Esophagus squamous epithelium (tissue), 5 donors: ENCODE measurements at regions not wholly inside any gene's neighbourhood (a gene's known extent, or its start where the extent isn't known, plus 50 kb on each side); places are given as distances from the start of the nearest gene placed in this dataset.

Experiments
- DNase-seq: peaks from one replicate; lab custom pipeline; 2025; lab: John Stamatoyannopoulos, UW
- H3K27ac ChIP-seq, 4 donors: fragments of 200-600 bp; sonication (generic); one replicate each; pipeline ENCODE4 v1.5.1; 2016 to 2019; ENCODE audit warnings: mild to moderate bottlenecking in 1 of 4
- H3K27me3 ChIP-seq, 4 donors: fragments of 200-600 bp; sonication (generic); 1 replicate in 3 of 4; 2 replicates in 1 of 4; pipeline versions ENCODE4 v1.5.1 to v1.6.0; 2017 to 2021; ENCODE audit warnings: antibody characterized with exemption in 1 of 4
- H3K36me3 ChIP-seq, 3 donors: fragments of 200-600 bp; sonication (generic); one replicate each; pipeline ENCODE4 v1.5.1; 2016 to 2019
- H3K4me1 ChIP-seq, 3 donors: fragments of 200-600 bp; sonication (generic); one replicate each; pipeline ENCODE4 v1.5.1; 2017 to 2019
- H3K4me3 ChIP-seq, 4 donors: fragments of 200-600 bp; sonication (generic); 1 replicate in 3 of 4; 2 replicates in 1 of 4; pipeline ENCODE4 v1.5.1; 2016 to 2019; ENCODE audit warnings: mild to moderate bottlenecking in 2 of 4, moderate library complexity in 1 of 4
- H3K9me3 ChIP-seq, 3 donors: fragments of 200-600 bp; sonication (generic); one replicate each; pipeline ENCODE4 v1.5.1; 2016 to 2019
- CTCF ChIP-seq, 6 experiments: fragments of 450-650 bp in 4 of 6; fragments of 200-600 bp in 2 of 6; sonication (generic) in 2 of 6; IDR thresholded peaks; one replicate each; pipeline ENCODE4 v1.5.1; 2016 to 2019; ENCODE audit warnings: antibody characterized with exemption in 6 of 6, mild to moderate bottlenecking in 4 of 6, moderate library complexity in 4 of 6
- POLR2A ChIP-seq, 4 donors: fragments of 450-650 bp; IDR thresholded peaks; one replicate each; pipeline ENCODE4 v1.6.1; 2017; ENCODE audit warnings: antibody characterized with exemption in 4 of 4, mild to moderate bottlenecking in 4 of 4, moderate library complexity in 3 of 4
- WGBS, 2 donors: methylation state at CpG; one replicate each; pipeline ENCODE4 v1.1.5; 2018; 5-methylcytosine and 5-hydroxymethylcytosine counted together
- intact Hi-C: fragments of 100-400 bp; cut with DNase I; formaldehyde crosslinking; loops from one replicate; pipeline ENCODE4 v1.15.0; 2022
- donor health status: DM: yes; HTN: yes; CAD: no.

DNA sequence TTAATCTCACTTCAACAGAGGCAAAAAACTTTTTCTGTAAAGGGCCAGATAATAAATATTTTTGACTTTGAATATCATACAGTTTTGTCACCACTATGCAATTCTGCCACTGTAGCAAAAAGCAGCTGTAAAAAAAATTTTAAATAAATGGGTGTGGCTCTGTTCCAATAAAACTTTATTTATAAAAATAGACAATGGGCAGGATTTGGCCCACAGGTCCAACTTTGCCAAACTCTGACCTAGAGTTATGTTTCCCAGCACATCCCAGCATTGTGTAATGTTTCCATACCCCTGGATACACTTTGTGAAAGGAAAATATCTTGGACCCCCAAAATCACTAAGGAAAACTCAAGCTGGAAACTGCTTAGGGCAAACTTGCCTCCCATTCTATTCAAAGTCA is 94.9 kb upstream of the USP38 start:
- no peak overlapping the region for H3K27ac ChIP-seq
- no peak overlapping the region for H3K4me3 ChIP-seq
- DNase-seq: no peak
- no peak for TF ChIP-seq CTCF (IDR thresholded peaks at IDR 0.05)
- no peak for TF ChIP-seq POLR2A (IDR thresholded peaks at IDR 0.05)
- no peaks in the 10 kb centered on the region for H3K4me1 ChIP-seq
- no peaks in the 10 kb centered on the region for H3K27me3 ChIP-seq
- H3K9me3 ChIP-seq: no peaks in the 10 kb centered on the region
- intact Hi-C loops: no loop called here
- no peaks in the 10 kb centered on the region for H3K36me3 ChIP-seq

DNA sequence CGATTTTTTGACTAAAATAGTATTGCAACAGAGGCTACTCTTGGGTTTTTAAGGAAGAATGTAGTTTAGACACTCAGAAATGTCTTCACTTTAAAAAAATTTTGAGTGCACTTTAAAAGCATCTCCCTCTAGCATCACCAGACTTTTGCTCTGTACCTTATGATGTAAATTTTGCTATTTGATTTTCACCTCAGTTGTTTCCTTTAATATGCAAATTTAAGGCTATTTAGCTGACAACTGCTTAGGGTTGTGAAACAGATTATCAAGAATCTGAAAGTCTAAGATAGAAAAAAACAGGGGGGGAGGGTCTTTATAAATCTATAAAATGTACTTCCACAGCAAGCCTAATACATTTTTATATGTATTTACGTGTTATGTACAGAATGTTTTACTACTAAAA is 92.9 kb upstream of the USP38 start:
- no peaks in the 10 kb centered on the region for H3K4me1 ChIP-seq
- intact Hi-C loops: no loop called here
- 64 to 69% methylated on average over 2 of the region's 2 CpGs for WGBS, 2 donors
- no peaks in the 10 kb centered on the region for H3K9me3 ChIP-seq
- no peak for TF ChIP-seq CTCF (IDR thresholded peaks at IDR 0.05)
- no peak for TF ChIP-seq POLR2A (IDR thresholded peaks at IDR 0.05)
- no peak overlapping the region for H3K27ac ChIP-seq
- H3K36me3 ChIP-seq: no peaks in the 10 kb centered on the region
- no peak for DNase-seq
- H3K4me3 ChIP-seq: no peak overlapping the region
- no peaks in the 10 kb centered on the region for H3K27me3 ChIP-seq

DNA sequence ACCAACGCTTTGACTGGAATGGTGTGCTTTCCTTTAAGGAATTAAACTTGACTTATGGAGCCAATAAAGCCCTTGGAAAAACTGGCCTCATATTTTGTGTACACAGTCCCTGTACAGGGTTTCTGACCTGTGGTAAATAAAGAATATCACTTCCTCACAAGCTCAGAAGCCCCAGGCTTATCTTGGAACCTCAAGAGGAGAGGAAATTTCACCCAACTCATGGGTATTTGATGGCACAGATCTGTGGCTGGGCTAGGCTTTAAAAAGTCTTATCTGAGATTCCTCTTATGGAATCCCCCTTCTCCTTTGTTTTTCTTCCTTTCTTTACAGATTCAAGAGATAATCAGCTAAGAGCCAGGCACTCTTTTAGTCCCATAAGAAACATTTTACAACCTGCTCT is 89.3 kb upstream of the USP38 start:
- H3K36me3 ChIP-seq: no peaks in the 10 kb centered on the region
- no peak overlapping the region for H3K4me3 ChIP-seq
- no peak for DNase-seq
- no peaks in the 10 kb centered on the region for H3K27me3 ChIP-seq
- TF ChIP-seq POLR2A (IDR thresholded peaks at IDR 0.05): no peak
- TF ChIP-seq CTCF (IDR thresholded peaks at IDR 0.05): no peak
- intact Hi-C loops: no loop called here
- H3K27ac ChIP-seq: no peak overlapping the region
- H3K9me3 ChIP-seq: no peaks in the 10 kb centered on the region
- no peaks in the 10 kb centered on the region for H3K4me1 ChIP-seq
- WGBS, 2 donors: 68 to 74% methylated on average over 1 of the region's 1 CpG

DNA sequence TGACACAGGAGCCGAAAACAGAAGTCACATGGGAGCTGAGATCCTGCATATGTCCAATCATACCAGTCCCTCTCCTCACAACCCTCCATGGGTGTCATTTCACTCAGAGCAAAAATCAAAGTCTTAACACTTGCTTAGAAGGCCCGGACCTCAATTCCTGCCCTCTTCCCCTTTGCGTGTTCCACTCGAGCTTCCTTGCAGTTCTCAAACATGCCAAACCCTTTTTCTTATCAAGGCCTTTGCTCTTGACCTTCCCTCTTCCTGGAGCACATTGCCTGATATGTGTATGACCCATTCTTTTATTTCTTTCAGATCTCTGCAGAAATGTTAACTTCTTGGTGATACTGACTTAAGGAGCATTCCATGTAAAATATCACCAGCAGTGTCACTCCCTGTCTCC is 87.0 kb upstream of the USP38 start:
- no peaks in the 10 kb centered on the region for H3K9me3 ChIP-seq
- intact Hi-C loops: no loop called here
- no peaks in the 10 kb centered on the region for H3K27me3 ChIP-seq
- no peak overlapping the region for H3K27ac ChIP-seq
- H3K4me3 ChIP-seq: no peak overlapping the region
- H3K36me3 ChIP-seq: no peaks in the 10 kb centered on the region
- no peak for DNase-seq
- TF ChIP-seq POLR2A (IDR thresholded peaks at IDR 0.05) (no peak), CTCF (IDR thresholded peaks at IDR 0.05) (no peak)
- H3K4me1 ChIP-seq: no peaks in the 10 kb centered on the region
- WGBS, 2 donors: 64 to 72% methylated on average over 4 of the region's 4 CpGs

DNA sequence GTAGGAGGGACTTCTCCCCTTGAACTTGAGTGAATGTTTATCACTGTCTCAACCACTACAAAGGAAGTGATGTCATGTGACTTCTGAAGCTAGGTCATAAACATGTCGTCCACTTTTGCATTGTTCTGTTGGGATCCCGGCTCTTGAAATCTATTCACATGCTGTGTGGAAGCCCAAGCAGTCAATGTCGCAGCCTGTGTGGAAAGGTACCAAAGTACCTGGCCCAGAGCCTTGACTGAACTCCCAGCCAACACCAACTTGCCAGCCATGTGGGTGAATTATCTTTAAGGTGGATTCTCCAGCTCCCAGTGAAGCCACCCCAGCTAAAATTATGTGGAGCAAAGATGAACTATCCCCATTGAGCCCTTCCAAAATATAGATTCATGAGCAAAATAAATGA is 85.0 kb upstream of the USP38 start:
- DNase-seq: no peak
- no CpG with 5 or more reads among the region's 3 CpGs for WGBS, 2 donors
- Histone ChIP-seq H3K9me3 (no peaks in the 10 kb centered on the region), H3K4me1 (no peaks in the 10 kb centered on the region), H3K4me3 (no peak overlapping the region), H3K27ac (no peak overlapping the region), H3K36me3 (no peaks in the 10 kb centered on the region), H3K27me3 (no peaks in the 10 kb centered on the region)
- intact Hi-C loops: no loop called here
- TF ChIP-seq POLR2A (IDR thresholded peaks at IDR 0.05): no peak
- TF ChIP-seq CTCF (IDR thresholded peaks at IDR 0.05): no peak
